Type B pancreatic cell (in vitro differentiated cells): ENCODE measurements at regions not wholly inside any gene's neighbourhood (a gene's known extent, or its start where the extent isn't known, plus 50 kb on each side); places are given as distances from the start of the nearest gene placed in this dataset.
A peak's percentile ranks its signal among the peaks of the same experiment; 100 is the strongest.

Experiments
- DNase-seq: peaks from one replicate; pipeline ENCODE4 v3.0.0; 2021; ENCODE audit warnings: mixed read lengths; ENCODE audit not compliant: unreplicated experiment; ENCODE audit errors: extremely low spot score
- H3K27ac Mint-ChIP-seq: 2 replicates; pipeline ENCODE4 v1.8.0; 2021; ENCODE audit warnings: mild to moderate bottlenecking, mixed read lengths
- H3K27me3 Mint-ChIP-seq: 2 replicates; pipeline ENCODE4 v1.8.0; 2021; ENCODE audit warnings: mixed read lengths
- H3K36me3 Mint-ChIP-seq: 2 replicates; pipeline ENCODE4 v1.8.0; 2021; ENCODE audit warnings: mixed read lengths
- H3K4me1 Mint-ChIP-seq: one replicate; pipeline ENCODE4 v1.8.0; 2021; ENCODE audit warnings: mixed read lengths; ENCODE audit not compliant: unreplicated experiment
- H3K4me3 Mint-ChIP-seq: 2 replicates; pipeline ENCODE4 v1.8.0; 2021; ENCODE audit warnings: mild to moderate bottlenecking, mixed read lengths
- H3K9me3 Mint-ChIP-seq: 2 replicates; pipeline ENCODE4 v1.8.0; 2021; ENCODE audit warnings: mixed read lengths
- CTCF ChIP-seq: fragments of 200-600 bp; sonication (generic); conservative IDR thresholded peaks from 2 replicates; pipeline ENCODE4 v1.5.0; 2021; ENCODE audit warnings: antibody characterized with exemption, mild to moderate bottlenecking

- peak; percentile 31 for DNase-seq
- H3K36me3 Mint-ChIP-seq = no peaks in the 10 kb centered on the region
Observed at GRCh38 chr5:171573021-171573420, 153.6 kb downstream of the FGF18 start.

GRCh38 chr5:171573451-171574225 lies 154.2 kb downstream of the FGF18 start:
- H3K27me3 Mint-ChIP-seq = peaks cover 10% of the 10 kb centered on the region

More at GRCh38 chr5:171573021-171573420, 153.6 kb downstream of the FGF18 start:
- H3K27ac Mint-ChIP-seq = no peak overlapping the region
- H3K4me3 Mint-ChIP-seq = no peak overlapping the region
- H3K27me3 Mint-ChIP-seq = peaks cover 10% of the 10 kb centered on the region
- TF ChIP-seq CTCF = no peak
- peaks cover 4% of the 10 kb centered on the region for H3K9me3 Mint-ChIP-seq
- peaks cover 5% of the 10 kb centered on the region for H3K4me1 Mint-ChIP-seq

GRCh38 chr5:171574376-171574775 lies 154.9 kb downstream of the FGF18 start:
- H3K4me3 Mint-ChIP-seq = no peak overlapping the region
- no peaks in the 10 kb centered on the region for H3K36me3 Mint-ChIP-seq
- TF ChIP-seq CTCF = no peak
- H3K27me3 Mint-ChIP-seq = peaks cover 9% of the 10 kb centered on the region
- no peak overlapping the region for H3K27ac Mint-ChIP-seq
- peaks cover 17% of the 10 kb centered on the region for H3K4me1 Mint-ChIP-seq
- peak; percentile 52 for DNase-seq
- peaks cover 4% of the 10 kb centered on the region for H3K9me3 Mint-ChIP-seq

More at GRCh38 chr5:171573451-171574225, 154.2 kb downstream of the FGF18 start:
- no peak for DNase-seq
- TF ChIP-seq CTCF = no peak
- Mint-ChIP-seq H3K4me3 (no peak overlapping the region), H3K36me3 (no peaks in the 10 kb centered on the region), H3K9me3 (peaks cover 4% of the 10 kb centered on the region), H3K27ac (no peak overlapping the region), H3K4me1 (peaks cover 10% of the 10 kb centered on the region)

GRCh38 chr5:171575386-171575785 lies 155.9 kb downstream of the FGF18 start:
- no peak for TF ChIP-seq CTCF
- Mint-ChIP-seq H3K4me1 (peaks cover 26% of the 10 kb centered on the region), H3K27ac (no peak overlapping the region), H3K27me3 (peaks cover 6% of the 10 kb centered on the region), H3K9me3 (no peaks in the 10 kb centered on the region), H3K4me3 (no peak overlapping the region), H3K36me3 (no peaks in the 10 kb centered on the region)
- no peak for DNase-seq

GRCh38 chr5:171575808-171576207 lies 156.4 kb downstream of the FGF18 start:
- DNase-seq = no peak
- Mint-ChIP-seq H3K4me1 (peaks cover 30% of the 10 kb centered on the region), H3K4me3 (no peak overlapping the region), H3K27me3 (peaks cover 6% of the 10 kb centered on the region), H3K9me3 (no peaks in the 10 kb centered on the region), H3K27ac (no peak overlapping the region), H3K36me3 (no peaks in the 10 kb centered on the region)
- no peak for TF ChIP-seq CTCF
